Coronary artery (tissue), 2 donors: ENCODE measurements at regions not wholly inside any gene's neighbourhood (a gene's known extent, or its start where the extent isn't known, plus 50 kb on each side); places are given as distances from the start of the nearest gene placed in this dataset.
"Not testable (repeated sequence)": the region's sequence is repeated elsewhere in the genome, so short reads cannot be mapped to it uniquely, and the experiment has no call there.

Experiments used
- DNase-seq: peaks from one replicate; pipeline ENCODE4 v3.0.0-alpha.2; 2017; ENCODE audit warnings: low spot score
- H3K27ac ChIP-seq, 2 donors: fragments of 200-600 bp; sonication (generic); one replicate each; pipeline ENCODE4 v1.5.1; 2016 to 2019
- H3K4me3 ChIP-seq: fragments of 200-600 bp; sonication (generic); 2 replicates; pipeline ENCODE4 v1.5.1; 2016; ENCODE audit warnings: mild to moderate bottlenecking, moderate library complexity
- CTCF ChIP-seq: fragments of 200-600 bp; sonication (generic); IDR thresholded peaks from one replicate; pipeline ENCODE4 v1.5.1; 2019; ENCODE audit warnings: antibody characterized with exemption

GRCh38 chr9:25472681-25473080, 205.6 kb downstream of the TUSC1 start:
- Histone ChIP-seq H3K4me3 (no peak overlapping the region), H3K27ac (no peak overlapping the region)
- TF ChIP-seq CTCF: no peak
- DNase-seq: no peak

- no peak for TF ChIP-seq CTCF
- Histone ChIP-seq H3K27ac (no peak overlapping the region), H3K4me3 (no peak overlapping the region)
- DNase-seq: no peak
Measured at GRCh38 chr9:25472085-25472607, 206.1 kb downstream of the TUSC1 start.

- no peak overlapping the region for H3K4me3 ChIP-seq
- TF ChIP-seq CTCF: no peak
- no peak for DNase-seq
- H3K27ac ChIP-seq: no peak overlapping the region
Measured at GRCh38 chr9:25461416-25461815, 216.8 kb downstream of the TUSC1 start.

GRCh38 chr9:25453875-25454274, 224.4 kb downstream of the TUSC1 start:
- DNase-seq: no peak
- TF ChIP-seq CTCF: no peak
- no peak overlapping the region for H3K4me3 ChIP-seq
- no peak overlapping the region for H3K27ac ChIP-seq

- TF ChIP-seq CTCF: no peak
- Histone ChIP-seq H3K27ac (no peak overlapping the region), H3K4me3 (no peak overlapping the region)
- no peak for DNase-seq
Measured at GRCh38 chr9:25449503-25449902, 228.7 kb downstream of the TUSC1 start.

- not testable (repeated sequence) for H3K4me3 ChIP-seq, H3K27ac ChIP-seq, DNase-seq
Measured at GRCh38 chr9:25445721-25446120, 232.5 kb downstream of the TUSC1 start.

GRCh38 chr9:25442526-25442925, 235.7 kb downstream of the TUSC1 start:
- Histone ChIP-seq H3K4me3 (no peak overlapping the region), H3K27ac (no peak overlapping the region)
- DNase-seq: no peak
- no peak for TF ChIP-seq CTCF

GRCh38 chr9:25427898-25428297, 250.3 kb downstream of the TUSC1 start:
- no peak overlapping the region for H3K4me3 ChIP-seq
- TF ChIP-seq CTCF: no peak

More at GRCh38 chr9:25427898-25428297, 250.3 kb downstream of the TUSC1 start:
- DNase-seq: no peak
- no peak overlapping the region for H3K27ac ChIP-seq
